ENCODE measurements at regions not wholly inside any gene's neighbourhood (a gene's known extent, or its start where the extent isn't known, plus 50 kb on each side); places are given as distances from the start of the nearest gene placed in this dataset.

- TF ChIP-seq CTCF (conservative IDR thresholded peaks at IDR 0.05 in 1 of 2, IDR thresholded peaks at IDR 0.05 in 1 of 2; ENCODE audit: extremely low read depth in 1 of 2, insufficient read depth in 1 of 2, low read depth in 1 of 2, low read length in 2 of 2) (no peak), EZH2 (IDR thresholded peaks at IDR 0.05; ENCODE audit: borderline replicate concordance, low read length) (no peak)
These were observed 96.1 kb upstream of the KCNG1 start for GRCh38 chr20:51118985-51119527.

Measured in mammary epithelial cell (primary cell).